ENCODE measurements at regions not wholly inside any gene's neighbourhood (a gene's known extent, or its start where the extent isn't known, plus 50 kb on each side); places are given as distances from the start of the nearest gene placed in this dataset.

DNA sequence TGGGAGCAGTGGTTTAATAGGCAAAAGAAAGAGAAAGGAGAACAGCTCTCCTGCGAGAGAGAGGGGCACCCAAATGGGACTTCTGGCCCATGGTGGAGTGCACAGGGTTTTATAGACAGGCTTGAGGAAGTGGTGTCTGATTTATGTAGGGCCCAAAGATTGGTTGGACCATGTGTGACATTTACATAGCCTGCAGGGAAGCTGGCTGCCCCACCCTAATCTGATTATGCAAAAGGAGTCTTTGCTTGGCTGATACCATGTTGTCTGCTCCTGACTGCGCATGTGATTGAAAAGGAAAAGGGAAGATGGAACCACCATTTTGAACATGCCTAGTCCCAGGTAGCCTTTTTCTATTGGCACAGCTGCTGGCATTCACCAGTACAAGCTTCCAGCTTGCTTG, 100.0 kb upstream of the DIPK2B start:
- no peak for DNase-seq (ENCODE audit: low spot score)

DNA sequence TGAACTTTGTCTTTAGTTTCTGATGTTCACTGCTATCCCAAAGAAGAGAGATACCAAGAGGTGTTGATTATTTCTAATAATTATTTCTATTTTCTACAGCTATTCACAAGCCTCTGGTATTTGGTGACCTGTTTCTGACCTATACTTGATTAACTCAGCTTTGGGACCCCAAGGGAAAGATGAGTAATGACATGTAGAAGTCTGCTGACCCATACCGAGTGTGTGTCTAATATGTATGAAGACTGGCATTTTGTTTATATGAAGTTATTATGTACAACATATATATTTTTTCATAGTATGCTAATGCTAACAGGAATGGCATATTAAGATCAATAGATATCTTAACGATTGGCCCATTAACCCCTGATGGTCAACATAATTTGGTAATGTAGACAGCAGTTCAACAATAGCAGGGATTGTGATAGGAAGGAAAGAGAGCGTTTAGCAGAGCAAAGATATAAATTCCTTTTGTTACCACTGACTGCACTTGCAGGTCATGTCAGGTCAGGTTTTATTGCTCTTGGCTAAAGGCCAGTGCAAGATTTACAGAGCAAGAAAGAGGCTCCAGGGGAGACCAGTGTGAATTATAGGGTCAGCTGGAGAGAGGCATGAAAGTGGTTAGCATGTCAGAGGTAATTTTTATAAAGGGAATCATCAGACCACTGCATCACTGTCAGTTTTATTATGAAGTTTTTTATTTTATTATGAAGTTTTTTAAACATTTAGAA, 94.7 kb upstream of the DIPK2B start:
- DNase-seq (ENCODE audit: low spot score): peak; percentile 81

DNA sequence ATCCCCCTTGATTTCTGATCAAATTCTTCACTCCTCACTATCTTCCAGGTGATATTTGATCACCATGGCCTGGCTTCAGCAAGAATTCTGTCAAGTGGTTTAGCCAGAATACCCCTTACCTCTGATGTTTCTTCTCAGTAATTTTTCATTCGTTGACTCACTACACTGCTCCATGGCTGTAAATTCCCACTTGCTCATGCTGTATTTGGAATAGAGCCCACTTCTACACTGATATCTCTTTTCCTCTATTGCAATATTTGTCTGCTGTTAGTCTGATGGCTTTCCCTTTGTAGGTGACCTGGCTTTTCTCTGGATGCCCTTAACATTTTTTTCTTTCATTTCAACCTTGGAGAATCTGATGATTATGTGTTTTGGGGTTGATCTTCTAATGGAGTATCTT, 73.9 kb upstream of the DIPK2B start:
- DNase-seq (ENCODE audit: low spot score): peak; percentile 40

DNA sequence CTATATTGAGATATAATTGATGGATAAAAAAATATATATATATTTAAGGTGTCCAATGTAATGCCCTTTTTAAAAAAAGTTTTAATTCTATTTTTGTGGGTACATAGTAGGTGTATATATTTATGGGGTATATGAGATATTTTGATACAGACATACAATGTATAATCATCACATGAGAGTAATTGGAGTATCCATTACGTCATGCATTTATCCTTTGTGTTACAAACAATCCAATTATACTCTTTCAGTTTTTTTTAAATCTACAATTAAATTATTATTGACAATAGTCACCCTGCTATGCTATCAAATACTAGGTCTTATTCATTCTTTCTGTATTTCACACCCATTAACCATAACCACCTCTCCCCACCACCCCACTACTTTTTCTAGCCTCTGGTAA, 66.3 kb upstream of the DIPK2B start:
- no peak for DNase-seq (ENCODE audit: low spot score)

DNA sequence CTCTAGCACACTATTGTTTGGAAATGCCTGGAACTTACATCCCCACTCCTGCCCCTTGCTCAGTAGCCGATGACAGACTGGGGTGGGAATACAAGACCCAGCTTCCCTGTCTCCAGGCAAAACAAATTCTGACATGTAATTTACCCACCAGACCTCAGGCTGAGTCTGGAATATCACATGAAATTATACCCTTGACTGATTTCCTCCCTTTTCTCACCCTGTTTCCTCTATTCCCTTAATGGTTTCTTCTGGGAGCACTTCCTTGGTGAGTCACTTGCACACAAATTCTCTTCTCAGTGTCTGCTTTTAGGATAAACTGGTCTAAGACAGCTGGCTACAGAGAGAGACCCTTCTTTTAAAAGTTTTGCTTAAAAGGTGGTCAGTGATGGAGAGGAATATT, 65.8 kb upstream of the DIPK2B start:
- peak; percentile 77 for DNase-seq (ENCODE audit: low spot score)

DNA sequence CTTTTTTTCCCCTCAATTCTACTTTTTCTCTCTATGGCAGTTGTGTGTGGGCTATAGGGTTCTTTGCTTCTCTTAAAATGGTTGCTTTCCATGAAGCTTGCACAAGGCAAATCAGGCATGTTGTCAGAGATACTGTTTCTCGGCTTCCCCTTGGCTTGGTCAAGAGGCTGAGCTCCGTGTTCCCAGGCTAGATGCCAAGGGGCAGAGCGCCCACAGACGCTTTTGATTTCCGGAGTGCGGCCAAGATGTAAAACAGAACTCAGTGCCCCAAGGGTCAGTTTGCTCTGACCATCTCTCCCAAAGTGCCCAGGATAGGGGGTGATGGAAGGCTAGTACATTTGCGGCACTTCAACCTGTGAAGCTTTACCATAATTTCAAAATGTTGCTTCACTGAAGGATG, 64.2 kb upstream of the DIPK2B start:
- no peak for DNase-seq (ENCODE audit: low spot score)

DNA sequence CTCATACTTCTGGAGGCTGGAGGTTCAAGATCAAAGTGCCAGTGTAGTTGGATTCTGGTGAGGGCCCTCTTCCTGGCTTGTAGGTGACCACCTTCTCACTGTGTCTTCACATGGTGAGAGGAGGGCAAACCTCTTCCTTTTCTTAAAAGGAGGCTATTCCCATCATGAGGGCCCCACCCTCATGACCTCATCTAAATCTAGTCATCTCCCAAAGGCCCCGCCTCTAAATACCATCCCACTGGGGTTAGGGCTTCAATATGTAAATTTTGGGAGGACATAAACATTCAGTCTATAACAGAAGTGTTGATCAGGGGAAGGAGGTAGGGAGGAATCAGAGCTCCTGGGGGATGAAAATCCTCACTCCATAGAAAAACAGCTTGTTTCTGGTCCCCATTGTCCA, 60.8 kb upstream of the DIPK2B start:
- no peak for DNase-seq (ENCODE audit: low spot score)

DNA sequence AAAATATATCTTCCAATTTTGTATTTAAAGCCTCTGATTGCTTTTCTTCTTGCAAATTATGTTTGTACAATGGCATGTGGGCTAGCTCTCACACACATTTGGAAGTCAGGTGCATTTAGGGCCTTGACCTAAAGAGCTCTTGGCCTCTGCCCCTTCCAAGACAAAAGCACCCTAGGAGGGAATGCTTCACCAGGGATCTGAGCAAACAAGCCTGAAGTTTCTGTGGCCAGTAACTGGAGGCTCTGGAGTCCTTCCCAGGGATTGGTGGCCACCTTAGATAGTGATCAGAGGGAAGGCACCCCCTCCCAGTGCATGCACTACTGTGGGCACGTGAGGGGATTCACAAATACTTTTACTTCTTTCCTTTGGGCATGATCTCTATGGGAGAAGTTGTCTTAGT, 60.3 kb upstream of the DIPK2B start:
- no peak for DNase-seq (ENCODE audit: low spot score)

DNA sequence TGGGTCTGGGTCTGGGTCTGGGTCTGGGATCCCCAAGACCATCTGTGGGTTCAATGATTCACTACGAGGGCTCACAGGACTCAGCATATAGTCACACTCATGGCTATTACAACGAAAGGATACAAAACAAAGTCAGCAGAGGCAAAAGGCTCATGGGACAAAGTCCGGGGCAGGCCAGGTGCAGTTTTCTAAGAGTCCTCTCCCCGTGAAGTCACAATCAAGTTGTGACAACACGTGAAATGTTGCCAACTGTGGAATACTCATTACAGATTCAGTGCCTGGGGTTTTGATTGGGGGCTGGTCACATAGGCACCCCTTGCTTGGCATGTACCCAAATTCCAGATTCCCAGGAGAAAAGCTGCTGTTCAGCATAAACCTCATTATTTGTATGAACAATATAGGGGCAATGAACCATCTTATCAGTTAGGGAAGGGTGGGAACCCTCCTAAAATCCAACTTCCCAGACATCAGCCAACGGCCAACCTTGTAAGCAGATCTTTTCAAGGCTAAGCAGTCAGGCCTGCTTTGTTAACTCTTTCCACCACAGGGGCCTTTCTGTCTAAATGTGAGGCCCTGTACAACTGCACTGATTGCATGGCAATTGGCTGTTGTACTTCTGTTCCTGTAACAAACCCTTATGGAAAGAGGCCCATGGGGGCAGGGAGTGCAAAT, 58.2 kb upstream of the DIPK2B start:
- no peak for DNase-seq (ENCODE audit: low spot score)

Data from kidney tubule cell (primary cell).